HG03460 (cell line): ENCODE measurements at regions not wholly inside any gene's neighbourhood (a gene's known extent, or its start where the extent isn't known, plus 50 kb on each side); places are given as distances from the start of the nearest gene placed in this dataset.
"Not testable (repeated sequence)": the region's sequence is repeated elsewhere in the genome, so short reads cannot be mapped to it uniquely, and the experiment has no call there.

Experiments
- ATAC-seq: cut with Tn5 transposase; IDR thresholded peaks from one replicate; pipeline ENCODE4 v1.9.1; 2021; ENCODE audit not compliant: unreplicated experiment

DNA sequence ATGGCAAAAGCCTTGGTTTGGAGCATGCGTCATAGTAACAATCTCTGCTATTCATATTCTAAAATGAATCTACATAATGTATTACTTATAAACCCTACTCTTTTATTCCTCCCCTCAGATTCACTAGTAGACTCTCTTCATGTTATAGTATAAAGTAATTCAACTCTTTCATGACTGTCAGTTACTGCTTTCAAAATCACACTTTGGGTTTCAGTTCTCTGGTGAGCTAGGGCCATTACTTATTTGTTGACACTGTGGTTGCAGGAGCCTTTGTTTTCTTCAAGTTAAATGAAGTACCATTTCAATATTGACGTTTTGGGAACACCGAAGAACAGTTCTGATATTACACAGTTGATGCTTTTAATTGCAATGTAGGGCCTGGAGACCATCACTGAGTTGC lies 378.4 kb downstream of the DDX10 start:
- no peak for ATAC-seq

- ATAC-seq, result no peak
These were observed 375.6 kb upstream of the C11orf87 start for GRCh38 chr11:109046284-109046992.

DNA sequence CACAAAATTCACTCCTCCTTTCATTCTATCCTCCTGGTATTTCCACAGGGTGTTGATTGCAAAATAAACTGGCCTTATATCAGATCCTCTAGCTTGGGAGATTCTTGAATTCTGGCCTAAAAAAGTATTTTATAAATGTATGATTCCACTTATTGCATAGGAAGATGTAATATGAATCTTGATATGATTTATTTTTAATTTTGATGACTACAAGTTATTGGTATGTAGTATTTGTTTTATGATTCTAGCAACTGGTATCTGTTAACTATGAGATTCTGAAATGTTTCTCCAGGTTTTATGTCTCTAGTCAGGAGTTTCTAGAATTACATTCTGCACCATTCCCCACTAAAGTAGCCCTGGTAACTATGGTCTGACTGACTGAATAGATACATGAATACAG lies 373.9 kb upstream of the C11orf87 start:
- no peak for ATAC-seq

DNA sequence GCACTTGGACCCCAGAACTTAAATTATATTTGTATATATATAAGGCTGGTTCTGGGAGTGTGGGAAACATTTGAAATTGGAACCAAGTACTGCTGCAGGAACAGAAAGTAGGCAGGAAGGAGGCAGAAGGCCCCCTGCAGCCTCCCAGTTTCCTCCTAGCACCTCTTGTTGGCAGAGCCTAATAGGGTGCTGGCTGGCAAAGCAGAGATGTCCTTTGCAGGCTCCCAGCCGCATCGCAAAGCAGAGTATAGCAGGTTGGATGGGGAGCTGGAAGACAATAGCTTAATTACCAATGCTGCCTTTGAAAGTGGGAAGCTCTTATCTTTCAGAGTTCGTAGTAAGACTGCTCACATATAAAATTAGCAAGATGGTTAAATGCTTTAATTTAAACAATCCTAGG lies 370.8 kb upstream of the C11orf87 start:
- no peak for ATAC-seq

DNA sequence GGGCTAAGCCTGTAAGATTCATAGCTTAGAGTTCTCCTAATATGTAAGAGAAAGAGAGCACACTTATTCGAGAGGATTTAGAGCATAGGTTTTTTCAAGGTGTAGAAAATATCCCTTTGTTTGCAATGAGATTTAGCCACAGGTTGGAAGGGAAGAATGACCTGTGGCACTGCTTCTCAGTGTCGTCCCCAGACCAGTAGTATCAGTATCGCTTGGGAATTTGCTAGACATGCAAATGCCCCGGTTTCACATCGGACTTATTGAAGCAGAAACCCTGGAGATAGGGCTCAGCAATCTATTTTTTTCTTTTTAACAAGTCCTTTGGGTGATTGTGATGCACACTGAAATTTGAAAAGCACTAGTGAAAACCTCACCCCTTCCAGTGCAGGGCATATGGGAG lies 362.6 kb upstream of the C11orf87 start:
- no peak for ATAC-seq

- ATAC-seq, result no peak
These were observed 360.6 kb upstream of the C11orf87 start for GRCh38 chr11:109061394-109061793.

DNA sequence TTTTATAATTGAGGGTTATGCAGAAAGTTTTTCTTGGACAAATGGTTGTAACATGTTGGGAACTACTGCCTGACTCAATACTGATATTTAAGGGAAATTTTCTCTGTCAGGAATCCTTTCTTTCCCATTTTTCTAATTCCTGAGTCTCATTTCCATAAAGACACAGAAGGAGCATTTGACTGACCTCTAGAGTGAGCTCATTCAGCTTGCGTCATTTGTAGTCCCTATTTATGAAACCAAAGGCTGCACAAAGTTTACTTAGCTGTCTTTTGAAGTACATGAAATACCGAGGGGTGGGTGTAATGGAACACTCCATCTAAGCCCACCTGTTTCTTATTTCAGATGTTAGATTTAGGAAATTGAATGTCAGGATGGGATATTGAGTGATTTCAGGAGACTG lies 359.5 kb upstream of the C11orf87 start:
- ATAC-seq, result no peak

GRCh38 chr11:109062871-109063270 lies 359.1 kb upstream of the C11orf87 start:
- no peak for ATAC-seq

- not testable (repeated sequence) for ATAC-seq
These were observed 357.2 kb upstream of the C11orf87 start for GRCh38 chr11:109064618-109065311.

DNA sequence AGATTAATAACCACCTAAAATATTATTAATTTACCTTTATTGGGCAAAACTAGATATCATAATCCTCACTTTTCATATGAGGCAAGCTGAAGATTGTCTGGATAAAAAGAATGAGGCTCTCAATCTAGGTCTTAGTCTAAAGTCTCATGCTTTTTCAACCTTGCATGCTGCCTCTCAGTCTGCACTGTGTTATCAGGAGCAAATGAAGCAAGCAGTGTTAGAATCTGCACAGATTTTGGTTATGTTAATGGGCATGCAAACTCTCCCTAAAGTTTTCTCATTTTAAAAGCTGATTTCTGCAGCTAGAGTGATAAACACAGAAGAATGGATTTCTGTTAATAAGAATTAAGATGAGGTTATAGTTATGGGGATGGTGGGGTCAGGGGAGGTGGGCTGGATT lies 350.7 kb upstream of the C11orf87 start:
- ATAC-seq, result no peak

- ATAC-seq, result no peak
These were observed 350.1 kb upstream of the C11orf87 start for GRCh38 chr11:109071712-109072524.

DNA sequence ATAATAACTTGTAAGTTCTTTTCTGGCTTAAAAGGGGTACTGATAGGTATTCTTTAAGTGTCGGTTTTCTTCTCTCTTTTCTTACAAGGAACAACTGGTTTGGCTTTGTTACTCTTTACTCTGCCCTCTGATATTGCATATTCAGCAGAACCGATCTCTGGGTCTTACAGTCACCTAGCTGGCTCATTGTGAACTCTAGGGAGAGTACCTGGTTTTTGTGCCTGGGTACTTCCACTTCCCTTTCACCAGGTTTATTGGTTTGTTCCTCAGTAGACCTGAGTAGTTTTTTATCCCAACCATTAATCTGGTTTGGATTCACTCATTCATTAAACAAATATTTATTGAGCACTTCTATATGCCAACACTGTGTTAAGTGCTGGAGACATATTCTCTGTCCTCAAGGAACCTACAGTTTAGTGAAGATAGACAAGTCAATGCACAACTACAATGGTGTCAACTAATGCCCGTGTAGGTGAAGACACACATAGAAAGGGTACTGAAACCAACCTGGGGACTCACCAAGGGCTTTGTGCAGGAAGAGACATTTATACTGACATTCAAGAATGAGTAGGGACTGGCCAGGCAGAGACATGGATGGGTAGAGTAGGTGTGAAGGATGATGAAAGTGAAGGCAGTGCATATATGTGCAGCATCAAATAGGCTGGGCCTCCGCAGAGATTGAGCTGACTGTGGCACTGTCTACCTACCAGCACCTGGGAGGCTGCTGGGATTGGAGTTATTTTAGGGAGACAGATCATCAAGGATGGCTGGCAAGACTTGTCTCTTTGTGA lies 348.8 kb upstream of the C11orf87 start:
- no peak for ATAC-seq

- no peak for ATAC-seq
These were observed 346.0 kb upstream of the C11orf87 start for GRCh38 chr11:109075976-109076375.

DNA sequence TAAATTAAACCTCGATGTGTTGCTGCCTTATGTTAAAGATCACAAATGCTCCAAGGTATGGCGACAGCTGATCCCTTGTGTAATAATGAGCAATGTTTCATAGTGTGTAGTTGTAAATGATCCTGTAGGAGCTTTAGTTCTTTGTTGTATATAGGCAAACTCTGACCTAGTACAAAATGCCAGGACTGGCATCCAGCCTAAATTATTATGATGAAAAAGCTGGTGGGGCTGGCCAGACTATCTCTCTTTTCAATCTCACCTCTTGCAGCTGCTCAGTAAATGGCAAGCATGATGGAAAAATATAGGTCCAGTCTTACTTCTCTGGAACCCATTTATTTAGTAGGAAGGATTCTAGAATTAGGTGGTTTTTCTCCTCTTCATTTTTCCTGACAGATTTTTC lies 345.1 kb upstream of the C11orf87 start:
- no peak for ATAC-seq

GRCh38 chr11:109077291-109077920 lies 344.6 kb upstream of the C11orf87 start:
- ATAC-seq, result no peak

GRCh38 chr11:109085708-109086373 lies 336.1 kb upstream of the C11orf87 start:
- ATAC-seq, result no peak

- ATAC-seq, result no peak
These were observed 335.1 kb upstream of the C11orf87 start for GRCh38 chr11:109086931-109087330.

DNA sequence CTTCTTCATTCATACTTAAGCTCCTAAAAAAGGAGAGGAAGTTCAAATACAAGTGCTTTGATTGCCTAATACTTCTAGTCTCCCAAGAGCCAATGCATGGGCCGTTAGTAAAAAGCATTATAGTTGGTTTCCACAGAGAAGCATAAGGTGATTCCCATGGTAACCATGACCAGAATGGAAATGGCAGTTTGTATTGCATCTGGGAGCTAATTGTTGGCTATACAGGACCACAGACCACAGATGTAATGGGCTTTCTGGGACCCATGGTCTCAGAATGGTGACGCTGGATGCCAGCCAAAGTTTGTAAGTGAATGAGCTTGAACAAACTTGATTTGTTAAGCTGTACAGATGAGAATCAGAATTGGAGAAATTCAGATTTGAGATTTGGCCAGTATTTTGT lies 333.9 kb upstream of the C11orf87 start:
- no peak for ATAC-seq

GRCh38 chr11:109089144-109089543 lies 332.8 kb upstream of the C11orf87 start:
- no peak for ATAC-seq

DNA sequence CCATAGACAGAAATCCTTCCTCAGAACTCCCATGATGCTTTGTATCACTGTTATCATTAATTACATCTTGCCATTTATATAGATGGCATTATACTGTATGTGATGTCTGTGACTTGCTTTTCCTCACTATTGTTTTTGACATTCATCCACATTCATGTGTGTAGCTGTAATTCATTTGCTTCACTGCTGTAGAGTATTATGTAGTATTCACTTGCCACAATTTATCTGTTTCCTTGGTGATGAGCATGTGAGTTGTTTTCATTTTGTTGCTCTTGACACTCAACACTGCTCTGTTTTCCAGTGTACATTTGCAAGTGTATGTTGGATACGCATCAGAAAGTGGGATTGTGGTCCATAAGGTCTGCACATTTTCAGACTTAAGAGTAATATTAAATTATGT lies 328.6 kb upstream of the C11orf87 start:
- ATAC-seq, result no peak
